ENCODE measurements at regions not wholly inside any gene's neighbourhood (a gene's known extent, or its start where the extent isn't known, plus 50 kb on each side); places are given as distances from the start of the nearest gene placed in this dataset.
A peak's percentile ranks its signal among the peaks of the same experiment; 100 is the strongest.

- H3K79me2 ChIP-seq (ENCODE audit: low read length), result no peaks in the 10 kb centered on the region
- no peak overlapping the region for H3K4me2 ChIP-seq (ENCODE audit: low read length)
- H3K27ac ChIP-seq (ENCODE audit: low read length), result no peak overlapping the region
- TF ChIP-seq EZH2phosphoT487 (IDR thresholded peaks at IDR 0.05; ENCODE audit: low read depth), result no peak
- no peak for TF ChIP-seq CTCF (IDR thresholded peaks at IDR 0.05; ENCODE audit: low read depth, low read length)
- no peaks in the 10 kb centered on the region for H3K27me3 ChIP-seq (ENCODE audit: low read depth, low read length)
- H3K4me1 ChIP-seq (ENCODE audit: low read length), result no peaks in the 10 kb centered on the region
- H3K9ac ChIP-seq (ENCODE audit: low read length), result no peak overlapping the region
- H3K36me3 ChIP-seq (replicated peaks; ENCODE audit: low read depth, low read length), result no peaks in the 10 kb centered on the region
- no peak overlapping the region for H2AFZ ChIP-seq (ENCODE audit: low read depth, low read length)
- no peaks in the 10 kb centered on the region for H3K9me3 ChIP-seq (ENCODE audit: insufficient read depth, low read length)
- H4K20me1 ChIP-seq (ENCODE audit: insufficient read depth, low read length), result no peaks in the 10 kb centered on the region
- H3K4me3 ChIP-seq (ENCODE audit: low read length), result no peak overlapping the region
These were observed 387.7 kb downstream of the RND3 start for GRCh38 chr2:150099805-150100204.

- no peak overlapping the region for H3K4me2 ChIP-seq (ENCODE audit: low read length)
- no peaks in the 10 kb centered on the region for H3K4me1 ChIP-seq (ENCODE audit: low read length)
- TF ChIP-seq EZH2phosphoT487 (IDR thresholded peaks at IDR 0.05; ENCODE audit: low read depth) (no peak), CTCF (IDR thresholded peaks at IDR 0.05; ENCODE audit: low read depth, low read length) (peak; percentile 17; the same call in 1 of the 2 replicates)
- H3K79me2 ChIP-seq (ENCODE audit: low read length), result no peaks in the 10 kb centered on the region
- H3K9me3 ChIP-seq (ENCODE audit: insufficient read depth, low read length), result no peaks in the 10 kb centered on the region
- H3K27ac ChIP-seq (ENCODE audit: low read length), result no peak overlapping the region
- H4K20me1 ChIP-seq (ENCODE audit: insufficient read depth, low read length), result no peaks in the 10 kb centered on the region
- H3K4me3 ChIP-seq (ENCODE audit: low read length), result no peak overlapping the region
- no peak overlapping the region for H2AFZ ChIP-seq (ENCODE audit: low read depth, low read length)
- H3K27me3 ChIP-seq (ENCODE audit: low read depth, low read length), result no peaks in the 10 kb centered on the region
- no peak overlapping the region for H3K9ac ChIP-seq (ENCODE audit: low read length)
- no peaks in the 10 kb centered on the region for H3K36me3 ChIP-seq (replicated peaks; ENCODE audit: low read depth, low read length)
These were observed 389.5 kb downstream of the RND3 start for GRCh38 chr2:150097901-150098531.

GRCh38 chr2:150097402-150097801, 390.1 kb downstream of the RND3 start:
- Histone ChIP-seq H3K27me3 (ENCODE audit: low read depth, low read length) (no peaks in the 10 kb centered on the region), H4K20me1 (ENCODE audit: insufficient read depth, low read length) (no peaks in the 10 kb centered on the region), H3K36me3 (replicated peaks; ENCODE audit: low read depth, low read length) (no peaks in the 10 kb centered on the region), H3K4me3 (ENCODE audit: low read length) (no peak overlapping the region), H3K4me1 (ENCODE audit: low read length) (no peaks in the 10 kb centered on the region), H3K9ac (ENCODE audit: low read length) (no peak overlapping the region), H3K27ac (ENCODE audit: low read length) (no peak overlapping the region), H3K9me3 (ENCODE audit: insufficient read depth, low read length) (no peaks in the 10 kb centered on the region), H3K79me2 (ENCODE audit: low read length) (no peaks in the 10 kb centered on the region), H3K4me2 (ENCODE audit: low read length) (no peak overlapping the region), H2AFZ (ENCODE audit: low read depth, low read length) (no peak overlapping the region)
- TF ChIP-seq CTCF (IDR thresholded peaks at IDR 0.05; ENCODE audit: low read depth, low read length) (no peak), EZH2phosphoT487 (IDR thresholded peaks at IDR 0.05; ENCODE audit: low read depth) (no peak)

- no peaks in the 10 kb centered on the region for H3K9me3 ChIP-seq (ENCODE audit: insufficient read depth, low read length)
- H3K4me2 ChIP-seq (ENCODE audit: low read length), result no peak overlapping the region
- no peak overlapping the region for H3K27ac ChIP-seq (ENCODE audit: low read length)
- TF ChIP-seq EZH2phosphoT487 (IDR thresholded peaks at IDR 0.05; ENCODE audit: low read depth), result no peak
- TF ChIP-seq CTCF (IDR thresholded peaks at IDR 0.05; ENCODE audit: low read depth, low read length), result no peak
- H3K79me2 ChIP-seq (ENCODE audit: low read length), result no peaks in the 10 kb centered on the region
- no peaks in the 10 kb centered on the region for H3K27me3 ChIP-seq (ENCODE audit: low read depth, low read length)
- H3K4me3 ChIP-seq (ENCODE audit: low read length), result no peak overlapping the region
- no peaks in the 10 kb centered on the region for H4K20me1 ChIP-seq (ENCODE audit: insufficient read depth, low read length)
- H3K4me1 ChIP-seq (ENCODE audit: low read length), result no peaks in the 10 kb centered on the region
- H2AFZ ChIP-seq (ENCODE audit: low read depth, low read length), result no peak overlapping the region
- H3K36me3 ChIP-seq (replicated peaks; ENCODE audit: low read depth, low read length), result no peaks in the 10 kb centered on the region
- no peak overlapping the region for H3K9ac ChIP-seq (ENCODE audit: low read length)
These were observed 391.9 kb downstream of the RND3 start for GRCh38 chr2:150095361-150096095.
